ENCODE measurements at regions not wholly inside any gene's neighbourhood (a gene's known extent, or its start where the extent isn't known, plus 50 kb on each side); places are given as distances from the start of the nearest gene placed in this dataset.

DNA sequence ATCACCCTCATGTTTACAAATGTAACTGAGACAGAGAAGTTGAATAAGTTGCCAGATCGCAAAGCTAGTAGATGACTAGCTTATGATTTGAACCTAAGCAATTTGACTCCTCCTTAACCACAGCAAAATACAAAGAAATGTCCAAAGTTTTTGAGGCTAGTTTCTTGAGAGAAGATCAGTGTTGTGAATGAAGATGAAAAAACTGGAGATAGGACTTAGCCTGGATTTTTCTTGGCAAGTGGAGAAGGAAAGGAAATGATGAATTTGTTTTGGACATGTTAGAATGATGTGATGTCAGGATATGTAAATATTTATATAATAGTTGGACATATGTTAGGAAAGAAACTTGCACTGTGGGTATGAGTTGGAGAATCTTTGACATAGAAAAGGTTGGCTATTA lies 149.8 kb downstream of the LSMEM1 start:
- Histone ChIP-seq H3K27ac (ENCODE audit: low read length) (no peak overlapping the region), H3K36me3 (ENCODE audit: control insufficient read depth, insufficient read depth, low read length) (no peaks in the 10 kb centered on the region), H3K4me3 (ENCODE audit: low read length) (no peak overlapping the region), H3K9me3 (ENCODE audit: control insufficient read depth, low read depth, low read length) (peaks cover 4% of the 10 kb centered on the region), H3K4me1 (ENCODE audit: control insufficient read depth, insufficient read depth, low read length) (no peaks in the 10 kb centered on the region), H3K27me3 (ENCODE audit: control insufficient read depth, insufficient read depth, low read length) (no peaks in the 10 kb centered on the region)
- DNase-seq: no peak
- WGBS (ENCODE audit: insufficient coverage, low lambda C conversion rate): no CpG with 5 or more reads among the region's 1 CpG

DNA sequence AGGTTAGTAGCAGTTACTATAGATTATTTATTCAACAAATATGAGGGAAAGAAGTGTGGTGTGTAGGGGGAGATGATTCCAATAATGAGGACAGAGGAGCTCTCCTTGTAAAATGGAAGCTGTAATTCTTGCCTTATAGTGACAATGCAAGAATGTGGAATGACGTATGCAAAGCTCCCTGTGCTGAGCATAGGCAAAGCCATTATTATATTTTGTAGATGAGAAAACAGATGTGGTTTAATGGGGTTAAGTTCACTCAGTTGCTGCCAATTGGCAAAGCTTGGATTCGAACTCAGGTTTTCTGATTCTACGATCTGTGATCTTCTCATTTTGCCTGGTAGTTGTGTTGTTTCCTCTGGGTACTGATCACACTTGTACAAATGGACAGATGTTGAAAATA lies 153.3 kb downstream of the LSMEM1 start:
- Histone ChIP-seq H3K27ac (ENCODE audit: low read length) (no peak overlapping the region), H3K9me3 (ENCODE audit: control insufficient read depth, low read depth, low read length) (no peaks in the 10 kb centered on the region), H3K4me1 (ENCODE audit: control insufficient read depth, insufficient read depth, low read length) (no peaks in the 10 kb centered on the region), H3K36me3 (ENCODE audit: control insufficient read depth, insufficient read depth, low read length) (no peaks in the 10 kb centered on the region), H3K4me3 (ENCODE audit: low read length) (no peak overlapping the region), H3K27me3 (ENCODE audit: control insufficient read depth, insufficient read depth, low read length) (no peaks in the 10 kb centered on the region)
- WGBS (ENCODE audit: insufficient coverage, low lambda C conversion rate): 100% methylated on average over 1 of the region's 3 CpGs
- DNase-seq: no peak

DNA sequence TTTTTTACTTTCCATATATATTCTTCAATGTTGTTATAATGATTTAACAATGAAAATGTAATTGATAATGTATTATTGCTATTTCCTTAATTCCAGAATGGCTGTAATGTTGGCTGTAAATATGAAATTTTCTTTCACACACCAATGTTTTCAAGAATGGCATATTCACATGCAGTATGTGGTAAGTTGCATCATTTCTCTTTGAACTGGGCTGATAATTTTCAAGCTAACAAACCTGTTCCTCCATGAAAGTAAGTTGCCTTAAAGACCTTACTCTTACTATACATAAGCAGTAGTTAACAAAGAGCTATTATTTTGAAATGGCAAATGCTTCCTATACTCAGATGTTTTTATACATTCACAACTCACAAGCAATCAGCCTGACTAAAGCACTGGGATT lies 154.5 kb downstream of the TMEM168 start:
- Histone ChIP-seq H3K4me3 (ENCODE audit: low read length) (no peak overlapping the region), H3K9me3 (ENCODE audit: control insufficient read depth, low read depth, low read length) (no peaks in the 10 kb centered on the region), H3K4me1 (ENCODE audit: control insufficient read depth, insufficient read depth, low read length) (no peaks in the 10 kb centered on the region), H3K36me3 (ENCODE audit: control insufficient read depth, insufficient read depth, low read length) (no peaks in the 10 kb centered on the region), H3K27ac (ENCODE audit: low read length) (no peak overlapping the region), H3K27me3 (ENCODE audit: control insufficient read depth, insufficient read depth, low read length) (no peaks in the 10 kb centered on the region)
- no peak for DNase-seq

DNA sequence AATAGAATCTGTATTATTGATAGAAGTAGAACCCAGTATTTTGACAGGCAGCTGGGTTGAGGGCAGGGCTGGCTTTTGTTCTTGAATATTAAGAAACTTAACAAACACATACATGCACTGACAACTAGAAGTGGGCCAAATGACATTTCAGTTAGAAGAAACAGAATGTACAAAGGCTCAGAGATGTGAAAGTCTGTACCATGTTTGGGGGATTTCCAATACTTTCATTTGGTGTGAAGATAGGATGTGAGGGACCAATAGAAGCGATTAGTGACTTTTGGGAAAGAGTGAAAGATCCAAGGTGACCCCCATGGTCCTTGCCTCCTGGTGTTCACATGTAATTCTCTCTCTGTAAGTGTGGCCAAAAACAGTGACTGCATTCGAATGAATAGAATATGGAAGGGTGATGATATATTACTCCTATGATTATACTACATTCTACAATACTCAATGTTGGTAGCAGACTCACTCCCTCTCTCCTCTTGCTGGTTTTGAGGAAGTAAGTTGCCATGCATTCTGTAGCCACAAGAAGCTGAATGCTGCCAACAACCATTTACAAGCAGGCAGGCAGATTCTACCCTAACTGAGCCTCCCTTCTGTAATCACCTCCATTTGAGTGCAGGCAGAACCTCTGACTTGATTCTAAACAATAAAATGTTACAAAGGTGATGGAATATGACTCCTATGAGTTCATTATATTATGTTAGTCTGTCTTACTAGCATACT lies 151.4 kb downstream of the TMEM168 start:
- WGBS (ENCODE audit: insufficient coverage, low lambda C conversion rate): no CpG with 5 or more reads among the region's 2 CpGs
- no peaks in the 10 kb centered on the region for H3K36me3 ChIP-seq (ENCODE audit: control insufficient read depth, insufficient read depth, low read length)

DNA sequence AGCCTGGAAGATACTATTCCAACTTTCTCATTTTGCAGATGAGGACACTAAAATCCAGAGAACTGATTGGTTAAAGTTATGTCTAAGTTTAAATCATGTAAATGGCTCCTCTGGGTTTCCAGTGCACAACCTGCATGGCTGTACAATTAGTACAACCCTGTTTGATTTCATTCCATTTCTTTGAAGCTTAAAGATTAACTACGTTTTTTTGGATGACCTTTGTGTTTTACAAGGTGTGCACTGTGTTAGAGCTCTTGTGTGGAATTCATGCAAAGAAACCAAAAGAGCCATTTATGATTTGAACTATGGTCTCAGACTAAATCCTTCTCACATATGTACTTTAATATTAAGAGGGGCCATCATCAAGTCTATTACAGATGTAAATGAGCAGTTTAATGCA lies 149.5 kb downstream of the TMEM168 start:
- WGBS (ENCODE audit: insufficient coverage, low lambda C conversion rate): no CpG with 5 or more reads among the region's 1 CpG
- Histone ChIP-seq H3K4me3 (ENCODE audit: low read length) (no peak overlapping the region), H3K4me1 (ENCODE audit: control insufficient read depth, insufficient read depth, low read length) (no peaks in the 10 kb centered on the region), H3K27me3 (ENCODE audit: control insufficient read depth, insufficient read depth, low read length) (no peaks in the 10 kb centered on the region), H3K27ac (ENCODE audit: low read length) (no peak overlapping the region), H3K36me3 (ENCODE audit: control insufficient read depth, insufficient read depth, low read length) (no peaks in the 10 kb centered on the region), H3K9me3 (ENCODE audit: control insufficient read depth, low read depth, low read length) (no peaks in the 10 kb centered on the region)
- DNase-seq: peak in 1 of 2 donors; percentile 65

More for the DNA sequence above, 151.4 kb downstream of the TMEM168 start:
- DNase-seq: peak in 1 of 2 donors; percentile 11
- Histone ChIP-seq H3K27me3 (ENCODE audit: control insufficient read depth, insufficient read depth, low read length) (no peaks in the 10 kb centered on the region), H3K27ac (ENCODE audit: low read length) (no peak overlapping the region), H3K4me1 (ENCODE audit: control insufficient read depth, insufficient read depth, low read length) (no peaks in the 10 kb centered on the region), H3K4me3 (ENCODE audit: low read length) (no peak overlapping the region), H3K9me3 (ENCODE audit: control insufficient read depth, low read depth, low read length) (no peaks in the 10 kb centered on the region)

DNA sequence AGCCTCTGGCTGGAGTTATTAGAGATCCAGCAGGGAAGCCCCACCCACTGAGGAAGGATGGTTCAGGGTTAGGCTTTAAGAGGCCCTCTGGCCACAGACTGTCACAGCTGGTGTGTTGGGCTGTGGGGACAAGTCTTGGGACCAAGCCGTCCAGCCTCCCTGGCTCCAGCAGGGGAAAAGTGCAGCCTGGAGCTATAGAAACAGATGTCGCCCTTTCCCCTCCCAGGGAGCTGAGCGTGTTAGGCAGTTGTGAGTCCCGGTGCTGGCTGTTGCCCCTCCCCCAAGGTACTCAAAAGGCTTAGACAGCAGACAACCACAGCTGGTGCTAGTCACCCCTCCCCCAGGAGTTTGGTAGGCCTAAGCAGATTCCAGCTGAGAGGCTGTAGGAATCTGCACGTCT lies 143.4 kb downstream of the TMEM168 start:
- H3K4me1 ChIP-seq (ENCODE audit: control insufficient read depth, insufficient read depth, low read length): no peaks in the 10 kb centered on the region
- peak in 1 of 2 donors; percentile 22 for DNase-seq
- H3K4me3 ChIP-seq (ENCODE audit: low read length): no peak overlapping the region
- no peaks in the 10 kb centered on the region for H3K36me3 ChIP-seq (ENCODE audit: control insufficient read depth, insufficient read depth, low read length)
- no peaks in the 10 kb centered on the region for H3K27me3 ChIP-seq (ENCODE audit: control insufficient read depth, insufficient read depth, low read length)
- no peak overlapping the region for H3K27ac ChIP-seq (ENCODE audit: low read length)
- H3K9me3 ChIP-seq (ENCODE audit: control insufficient read depth, low read depth, low read length): peaks cover 5% of the 10 kb centered on the region
- WGBS (ENCODE audit: insufficient coverage, low lambda C conversion rate): no CpG with 5 or more reads among the region's 5 CpGs

DNA sequence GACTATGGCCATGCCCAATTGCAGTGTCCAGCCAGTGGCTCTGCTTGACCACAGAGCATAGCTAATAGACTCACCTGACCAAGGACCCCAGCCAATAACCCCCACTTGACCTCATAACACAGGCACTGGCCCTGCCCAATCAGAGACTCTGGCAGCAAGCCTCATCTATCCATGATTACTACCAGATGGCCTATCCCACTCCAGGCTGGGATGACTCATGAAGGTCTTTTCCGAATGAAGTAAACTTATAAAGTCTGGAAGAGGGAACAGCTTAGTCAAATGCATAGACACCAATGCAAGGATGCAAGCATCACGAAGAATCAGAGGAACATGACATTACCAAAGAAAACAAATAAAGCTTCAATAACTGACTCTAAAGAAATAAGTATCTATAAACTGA lies 141.4 kb downstream of the TMEM168 start:
- no peak for DNase-seq
- no peaks in the 10 kb centered on the region for H3K4me1 ChIP-seq (ENCODE audit: control insufficient read depth, insufficient read depth, low read length)
- peaks cover 5% of the 10 kb centered on the region for H3K9me3 ChIP-seq (ENCODE audit: control insufficient read depth, low read depth, low read length)
- no peak overlapping the region for H3K4me3 ChIP-seq (ENCODE audit: low read length)
- 81% methylated on average over 2 of the region's 2 CpGs for WGBS (ENCODE audit: insufficient coverage, low lambda C conversion rate)
- no peaks in the 10 kb centered on the region for H3K27me3 ChIP-seq (ENCODE audit: control insufficient read depth, insufficient read depth, low read length)
- no peak overlapping the region for H3K27ac ChIP-seq (ENCODE audit: low read length)
- no peaks in the 10 kb centered on the region for H3K36me3 ChIP-seq (ENCODE audit: control insufficient read depth, insufficient read depth, low read length)

DNA sequence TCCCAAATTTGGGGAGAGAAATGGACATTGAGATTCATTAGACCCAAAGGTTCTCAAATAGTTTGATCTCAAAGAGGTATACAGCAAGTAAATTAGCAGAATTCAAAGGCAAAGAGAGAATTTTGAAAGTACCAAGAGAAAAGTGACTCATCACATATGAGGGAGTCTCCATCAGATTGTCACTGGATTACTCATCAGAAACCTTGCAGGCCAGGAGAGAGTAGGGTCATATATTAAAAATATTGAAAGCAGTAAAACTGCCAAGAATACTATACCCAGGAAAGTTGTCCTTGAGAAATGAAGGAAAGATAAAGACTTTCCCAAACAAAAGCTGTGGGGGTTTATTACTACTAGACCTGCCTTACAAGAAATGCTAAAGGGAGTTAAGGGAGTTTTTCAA lies 140.6 kb downstream of the TMEM168 start:
- no peaks in the 10 kb centered on the region for H3K27me3 ChIP-seq (ENCODE audit: control insufficient read depth, insufficient read depth, low read length)
- no peak overlapping the region for H3K27ac ChIP-seq (ENCODE audit: low read length)
- no peak for DNase-seq
- H3K36me3 ChIP-seq (ENCODE audit: control insufficient read depth, insufficient read depth, low read length): no peaks in the 10 kb centered on the region
- H3K4me1 ChIP-seq (ENCODE audit: control insufficient read depth, insufficient read depth, low read length): no peaks in the 10 kb centered on the region
- no peak overlapping the region for H3K4me3 ChIP-seq (ENCODE audit: low read length)
- peaks cover 5% of the 10 kb centered on the region for H3K9me3 ChIP-seq (ENCODE audit: control insufficient read depth, low read depth, low read length)

DNA sequence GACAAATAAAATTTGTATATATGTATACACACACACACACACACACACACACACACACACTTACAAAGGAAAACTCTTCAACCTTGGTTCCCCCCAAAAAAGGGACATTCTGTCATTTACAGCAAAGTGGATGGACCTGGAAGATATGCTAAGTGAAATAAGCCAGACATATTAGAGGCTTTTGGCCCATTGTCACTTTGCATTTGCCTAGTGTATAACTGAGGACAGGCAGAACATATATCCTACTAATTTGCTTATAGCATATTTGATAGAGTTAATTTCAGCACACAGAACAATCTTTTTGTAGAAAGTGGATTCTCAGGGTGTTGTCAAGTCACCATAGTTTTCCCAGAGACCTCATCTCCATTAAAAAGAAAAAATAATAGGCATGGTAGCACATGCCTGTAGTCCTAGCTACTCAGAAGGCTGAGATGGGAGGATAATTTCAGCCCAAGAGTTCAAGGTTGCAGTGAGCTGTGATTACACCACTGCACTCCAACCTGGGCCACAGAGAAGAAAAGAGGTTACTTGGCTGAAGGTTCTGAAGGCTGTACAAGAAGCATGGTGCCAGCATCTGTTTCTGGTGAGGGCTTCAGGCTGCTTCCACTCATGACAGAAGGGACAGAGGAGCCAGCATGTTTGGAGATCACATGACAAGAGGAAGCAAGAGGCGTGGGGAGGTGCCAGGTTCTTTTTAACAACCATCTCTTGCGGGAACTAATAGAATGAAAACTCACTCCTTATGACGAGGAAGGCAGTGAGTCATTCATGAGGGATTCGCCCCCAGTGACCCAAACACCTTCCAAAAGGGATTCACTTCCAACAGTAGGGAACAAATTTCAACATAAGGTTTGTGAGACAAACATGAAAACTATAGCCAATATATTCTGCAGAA lies 135.6 kb downstream of the TMEM168 start:
- Histone ChIP-seq H3K27me3 (ENCODE audit: control insufficient read depth, insufficient read depth, low read length) (no peaks in the 10 kb centered on the region), H3K9me3 (ENCODE audit: control insufficient read depth, low read depth, low read length) (no peaks in the 10 kb centered on the region), H3K4me3 (ENCODE audit: low read length) (no peak overlapping the region), H3K27ac (ENCODE audit: low read length) (no peak overlapping the region), H3K4me1 (ENCODE audit: control insufficient read depth, insufficient read depth, low read length) (no peaks in the 10 kb centered on the region), H3K36me3 (ENCODE audit: control insufficient read depth, insufficient read depth, low read length) (no peaks in the 10 kb centered on the region)
- DNase-seq: no peak
- WGBS (ENCODE audit: insufficient coverage, low lambda C conversion rate): no CpG with 5 or more reads among the region's 4 CpGs

DNA sequence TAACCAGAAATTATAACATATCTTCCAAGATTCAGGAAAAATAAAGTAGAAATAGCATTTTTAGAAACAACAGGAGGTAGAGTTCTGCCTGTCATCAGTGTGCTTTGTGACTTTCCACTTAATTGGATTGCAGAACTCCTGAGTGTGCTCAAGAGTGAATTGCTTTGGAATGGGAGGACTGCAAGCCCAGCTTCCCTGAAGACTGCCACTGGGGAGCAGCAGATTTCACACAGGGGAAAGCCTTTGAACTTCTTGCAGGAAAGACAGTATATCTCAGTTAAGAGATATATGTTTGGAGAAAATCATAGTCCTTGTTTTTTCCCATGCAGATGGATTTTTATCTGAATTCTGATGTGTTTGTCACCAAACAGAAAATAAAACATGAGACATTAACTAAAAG lies 124.5 kb downstream of the TMEM168 start:
- Histone ChIP-seq H3K4me1 (ENCODE audit: control insufficient read depth, insufficient read depth, low read length) (no peaks in the 10 kb centered on the region), H3K27me3 (ENCODE audit: control insufficient read depth, insufficient read depth, low read length) (no peaks in the 10 kb centered on the region), H3K4me3 (ENCODE audit: low read length) (no peak overlapping the region), H3K27ac (ENCODE audit: low read length) (no peak overlapping the region), H3K36me3 (ENCODE audit: control insufficient read depth, insufficient read depth, low read length) (no peaks in the 10 kb centered on the region), H3K9me3 (ENCODE audit: control insufficient read depth, low read depth, low read length) (no peaks in the 10 kb centered on the region)
- DNase-seq: peak; percentile 44 to 62

DNA sequence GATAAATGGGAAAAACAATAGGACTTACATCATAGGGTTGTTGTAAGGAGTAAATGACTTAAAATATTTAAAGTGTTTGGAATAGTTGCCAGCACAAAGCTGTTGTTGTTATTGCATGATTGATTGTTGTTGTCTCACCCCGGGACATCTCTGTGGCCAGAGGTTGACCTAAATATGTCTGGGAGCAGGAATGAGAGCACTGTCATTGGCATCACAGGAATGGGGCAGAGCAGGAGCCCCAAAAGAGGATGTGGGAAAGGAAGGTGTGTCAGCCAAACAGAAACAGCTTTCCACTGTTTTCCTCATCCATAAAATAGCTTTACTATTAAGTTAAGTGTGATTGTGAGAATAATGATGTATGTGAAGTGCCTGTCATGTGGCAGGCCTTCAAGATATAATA lies 121.6 kb downstream of the TMEM168 start:
- no peaks in the 10 kb centered on the region for H3K36me3 ChIP-seq (ENCODE audit: control insufficient read depth, insufficient read depth, low read length)
- no peak overlapping the region for H3K4me3 ChIP-seq (ENCODE audit: low read length)
- H3K27me3 ChIP-seq (ENCODE audit: control insufficient read depth, insufficient read depth, low read length): no peaks in the 10 kb centered on the region
- H3K27ac ChIP-seq (ENCODE audit: low read length): no peak overlapping the region
- no peaks in the 10 kb centered on the region for H3K9me3 ChIP-seq (ENCODE audit: control insufficient read depth, low read depth, low read length)
- no peak for DNase-seq
- H3K4me1 ChIP-seq (ENCODE audit: control insufficient read depth, insufficient read depth, low read length): no peaks in the 10 kb centered on the region
- WGBS (ENCODE audit: insufficient coverage, low lambda C conversion rate): no CpG with 5 or more reads among the region's 1 CpG

All from large intestine (tissue), 3 donors.